HepG2 (cell line): ENCODE measurements at regions not wholly inside any gene's neighbourhood (a gene's known extent, or its start where the extent isn't known, plus 50 kb on each side); places are given as distances from the start of the nearest gene placed in this dataset.

ENCODE experiments used
- FOXK2 ChIP-seq: fragments of 450-650 bp; IDR thresholded peaks from 2 replicates; pipeline ENCODE4 v1.6.1; 2016
- GABPB1 ChIP-seq: IDR thresholded peaks from 2 replicates; pipeline ENCODE4 v1.6.1; 2016; ENCODE audit warnings: mild to moderate bottlenecking, missing genetic modification reagents, moderate library complexity, missing compliant biosample characterization
- GTF2F1 ChIP-seq: fragments of 150-350 bp; IDR thresholded peaks from 2 replicates; pipeline ENCODE4 v1.6.1; 2014; ENCODE audit warnings: low read length
- HDAC6 ChIP-seq: fragments of 200-600 bp; sonication (generic); IDR thresholded peaks from 2 replicates; pipeline ENCODE4 v1.7.0; 2017; ENCODE audit warnings: mild to moderate bottlenecking, antibody characterized with exemption, low read length, low read depth
- HES4 ChIP-seq: sonication (generic); formaldehyde crosslinking; IDR thresholded peaks from 2 replicates; pipeline ENCODE4 v1.9.0; 2021; ENCODE audit warnings: mild to moderate bottlenecking, missing genetic modification reagents, borderline replicate concordance
- HOXA7 ChIP-seq: sonication (generic); formaldehyde crosslinking; IDR thresholded peaks from 2 replicates; pipeline ENCODE4 v1.8.1; 2022; ENCODE audit warnings: mild to moderate bottlenecking, missing genetic modification reagents, moderate library complexity
- JDP2 ChIP-seq: sonication (generic); formaldehyde crosslinking; IDR thresholded peaks from 2 replicates; pipeline ENCODE4 v1.8.1; 2022; ENCODE audit warnings: missing genetic modification reagents, borderline replicate concordance
- MATR3 ChIP-seq: sonication (generic); formaldehyde crosslinking; IDR thresholded peaks from 2 replicates; pipeline ENCODE4 v1.4.0; 2020; ENCODE audit warnings: missing genetic modification reagents
- MIER3 ChIP-seq: IDR thresholded peaks from 2 replicates; pipeline ENCODE4 v1.6.1; 2016; ENCODE audit warnings: missing compliant biosample characterization, borderline replicate concordance
- MTF1 ChIP-seq: sonication (generic); formaldehyde crosslinking; IDR thresholded peaks from 2 replicates; pipeline ENCODE4 v1.5.0; 2020; ENCODE audit warnings: missing genetic modification reagents
- NRL ChIP-seq: sonication (generic); formaldehyde crosslinking; IDR thresholded peaks from 2 replicates; pipeline ENCODE4 v1.5.0; 2020; ENCODE audit warnings: missing genetic modification reagents, mild to moderate bottlenecking, moderate library complexity, borderline replicate concordance
- POLR2AphosphoS2 ChIP-seq: IDR thresholded peaks from 2 replicates; pipeline ENCODE4 v1.6.1; 2011; ENCODE audit warnings: low read depth, low read length, improper control_type of control experiment
- SNRNP70 ChIP-seq: fragments of 200-400 bp; formaldehyde crosslinking; IDR thresholded peaks from 2 replicates; pipeline ENCODE4 v1.6.1; 2017; ENCODE audit warnings: mild to moderate bottlenecking, low read depth, low read length, moderate library complexity
- STAT5B ChIP-seq: sonication (generic); formaldehyde crosslinking; IDR thresholded peaks from 2 replicates; pipeline ENCODE4 v1.4.0; 2020; ENCODE audit warnings: missing genetic modification reagents
- ZBTB8A ChIP-seq: sonication (generic); formaldehyde crosslinking; IDR thresholded peaks from 2 replicates; pipeline ENCODE4 v1.4.0; 2020; ENCODE audit warnings: mild to moderate bottlenecking, low read depth, missing genetic modification reagents, borderline replicate concordance
- ZNF354B ChIP-seq: sonication (generic); formaldehyde crosslinking; IDR thresholded peaks from 2 replicates; pipeline ENCODE4 v1.8.0; 2022; ENCODE audit warnings: mild to moderate bottlenecking, missing genetic modification reagents
- ZNF556 ChIP-seq: sonication (generic); formaldehyde crosslinking; IDR thresholded peaks from 2 replicates; pipeline ENCODE4 v1.4.0; 2020; ENCODE audit warnings: mild to moderate bottlenecking, missing genetic modification reagents, borderline replicate concordance
- ZNF788 ChIP-seq: sonication (generic); formaldehyde crosslinking; IDR thresholded peaks from 2 replicates; pipeline ENCODE4 v1.5.0; 2020; ENCODE audit warnings: mild to moderate bottlenecking, missing genetic modification reagents, borderline replicate concordance
- ZNF790 ChIP-seq: sonication (generic); formaldehyde crosslinking; IDR thresholded peaks from 2 replicates; pipeline ENCODE4 v1.8.0; 2022; ENCODE audit warnings: missing genetic modification reagents, mild to moderate bottlenecking, borderline replicate concordance
- TF ChIP-seq, protein P1 (sequence below): sonication (generic); formaldehyde crosslinking; IDR thresholded peaks from 2 replicates; pipeline ENCODE4 v1.4.0; 2020; ENCODE audit warnings: mild to moderate bottlenecking, missing genetic modification reagents
- TF ChIP-seq, protein P2 (sequence below): conservative IDR thresholded peaks from 2 replicates; pipeline ENCODE4 v1.6.1; 2018; ENCODE audit warnings: missing genetic modification reagents
- TF ChIP-seq, protein P3 (sequence below): sonication (generic); formaldehyde crosslinking; IDR thresholded peaks from 2 replicates; pipeline ENCODE4 v1.4.0; 2020; ENCODE audit warnings: missing genetic modification reagents
- TF ChIP-seq, protein P4 (sequence below): sonication (generic); formaldehyde crosslinking; IDR thresholded peaks from 2 replicates; pipeline ENCODE4 v1.8.1; 2022; ENCODE audit warnings: mild to moderate bottlenecking, missing genetic modification reagents
- TF ChIP-seq, protein P5 (sequence below): sonication (generic); formaldehyde crosslinking; conservative IDR thresholded peaks from 2 replicates; pipeline ENCODE4 v1.4.0; 2020; ENCODE audit warnings: missing genetic modification reagents
- TF ChIP-seq, protein P6 (sequence below), 2 experiments: fragments of 450-650 bp in 1 of 2; sonication (generic) in 1 of 2; formaldehyde crosslinking; IDR thresholded peaks; 2 replicates each; pipeline versions ENCODE4 v1.5.0 to v1.8.0; 2020 to 2022; ENCODE audit warnings: mild to moderate bottlenecking in 1 of 2, missing genetic modification reagents in 1 of 2

DNA sequence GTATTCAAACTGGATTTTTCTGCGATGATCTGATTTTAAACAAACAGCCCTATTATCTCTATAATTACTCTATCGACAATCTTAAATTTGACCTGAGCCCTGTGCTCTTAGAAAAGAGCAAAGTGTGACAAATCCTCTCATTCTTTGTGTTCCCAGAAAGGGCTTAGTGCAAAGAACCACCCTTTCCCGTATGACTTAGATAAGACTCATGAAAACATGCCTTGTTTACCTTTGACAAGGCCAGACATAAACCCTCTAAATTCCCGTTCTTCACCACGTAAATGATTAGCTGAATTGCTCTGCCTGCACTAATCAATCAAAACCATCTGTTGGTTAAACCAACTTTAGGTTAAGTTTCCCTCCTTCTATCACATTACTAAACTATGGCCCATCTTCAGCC, 285.7 kb upstream of the SEL1L start (continued):
- TF ChIP-seq FOXK2 = 0 out of 2 replicates have a peak, but pooled peaks have one; percentile 11
- TF ChIP-seq, protein P1, sequence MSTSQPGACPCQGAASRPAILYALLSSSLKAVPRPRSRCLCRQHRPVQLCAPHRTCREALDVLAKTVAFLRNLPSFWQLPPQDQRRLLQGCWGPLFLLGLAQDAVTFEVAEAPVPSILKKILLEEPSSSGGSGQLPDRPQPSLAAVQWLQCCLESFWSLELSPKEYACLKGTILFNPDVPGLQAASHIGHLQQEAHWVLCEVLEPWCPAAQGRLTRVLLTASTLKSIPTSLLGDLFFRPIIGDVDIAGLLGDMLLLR (CRISPR knock-in tag) = no peak
- TF ChIP-seq MIER3 = no peak
- TF ChIP-seq, protein P2, sequence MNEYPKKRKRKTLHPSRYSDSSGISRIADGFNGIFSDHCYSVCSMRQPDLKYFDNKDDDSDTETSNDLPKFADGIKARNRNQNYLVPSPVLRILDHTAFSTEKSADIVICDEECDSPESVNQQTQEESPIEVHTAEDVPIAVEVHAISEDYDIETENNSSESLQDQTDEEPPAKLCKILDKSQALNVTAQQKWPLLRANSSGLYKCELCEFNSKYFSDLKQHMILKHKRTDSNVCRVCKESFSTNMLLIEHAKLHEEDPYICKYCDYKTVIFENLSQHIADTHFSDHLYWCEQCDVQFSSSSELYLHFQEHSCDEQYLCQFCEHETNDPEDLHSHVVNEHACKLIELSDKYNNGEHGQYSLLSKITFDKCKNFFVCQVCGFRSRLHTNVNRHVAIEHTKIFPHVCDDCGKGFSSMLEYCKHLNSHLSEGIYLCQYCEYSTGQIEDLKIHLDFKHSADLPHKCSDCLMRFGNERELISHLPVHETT (CRISPR knock-in tag) = no peak
- TF ChIP-seq, protein P3, sequence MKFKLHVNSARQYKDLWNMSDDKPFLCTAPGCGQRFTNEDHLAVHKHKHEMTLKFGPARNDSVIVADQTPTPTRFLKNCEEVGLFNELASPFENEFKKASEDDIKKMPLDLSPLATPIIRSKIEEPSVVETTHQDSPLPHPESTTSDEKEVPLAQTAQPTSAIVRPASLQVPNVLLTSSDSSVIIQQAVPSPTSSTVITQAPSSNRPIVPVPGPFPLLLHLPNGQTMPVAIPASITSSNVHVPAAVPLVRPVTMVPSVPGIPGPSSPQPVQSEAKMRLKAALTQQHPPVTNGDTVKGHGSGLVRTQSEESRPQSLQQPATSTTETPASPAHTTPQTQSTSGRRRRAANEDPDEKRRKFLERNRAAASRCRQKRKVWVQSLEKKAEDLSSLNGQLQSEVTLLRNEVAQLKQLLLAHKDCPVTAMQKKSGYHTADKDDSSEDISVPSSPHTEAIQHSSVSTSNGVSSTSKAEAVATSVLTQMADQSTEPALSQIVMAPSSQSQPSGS = no peak
- TF ChIP-seq STAT5B (CRISPR knock-in tag) = no peak
- TF ChIP-seq POLR2AphosphoS2 = no peak
- no peak for TF ChIP-seq JDP2
- TF ChIP-seq ZNF790 (CRISPR knock-in tag) = no peak
- no peak for TF ChIP-seq ZBTB8A (CRISPR knock-in tag)
- TF ChIP-seq MTF1 (CRISPR knock-in tag) = no peak
- no peak for TF ChIP-seq GTF2F1
- TF ChIP-seq ZNF556 (CRISPR knock-in tag) = no peak
- TF ChIP-seq, protein P4, sequence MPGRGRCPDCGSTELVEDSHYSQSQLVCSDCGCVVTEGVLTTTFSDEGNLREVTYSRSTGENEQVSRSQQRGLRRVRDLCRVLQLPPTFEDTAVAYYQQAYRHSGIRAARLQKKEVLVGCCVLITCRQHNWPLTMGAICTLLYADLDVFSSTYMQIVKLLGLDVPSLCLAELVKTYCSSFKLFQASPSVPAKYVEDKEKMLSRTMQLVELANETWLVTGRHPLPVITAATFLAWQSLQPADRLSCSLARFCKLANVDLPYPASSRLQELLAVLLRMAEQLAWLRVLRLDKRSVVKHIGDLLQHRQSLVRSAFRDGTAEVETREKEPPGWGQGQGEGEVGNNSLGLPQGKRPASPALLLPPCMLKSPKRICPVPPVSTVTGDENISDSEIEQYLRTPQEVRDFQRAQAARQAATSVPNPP (CRISPR knock-in tag) = no peak
- no peak for TF ChIP-seq MATR3
- TF ChIP-seq NRL = no peak
- no peak for TF ChIP-seq ZNF788 (CRISPR knock-in tag)
- TF ChIP-seq ZNF354B (CRISPR knock-in tag) = no peak
- TF ChIP-seq GABPB1 (CRISPR knock-in tag) = no peak
- no peak for TF ChIP-seq HDAC6
- TF ChIP-seq, protein P5, sequence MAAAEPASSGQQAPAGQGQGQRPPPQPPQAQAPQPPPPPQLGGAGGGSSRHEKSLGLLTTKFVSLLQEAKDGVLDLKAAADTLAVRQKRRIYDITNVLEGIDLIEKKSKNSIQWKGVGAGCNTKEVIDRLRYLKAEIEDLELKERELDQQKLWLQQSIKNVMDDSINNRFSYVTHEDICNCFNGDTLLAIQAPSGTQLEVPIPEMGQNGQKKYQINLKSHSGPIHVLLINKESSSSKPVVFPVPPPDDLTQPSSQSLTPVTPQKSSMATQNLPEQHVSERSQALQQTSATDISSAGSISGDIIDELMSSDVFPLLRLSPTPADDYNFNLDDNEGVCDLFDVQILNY (CRISPR knock-in tag) = no peak
- no peak for TF ChIP-seq SNRNP70
- TF ChIP-seq, protein P6, sequence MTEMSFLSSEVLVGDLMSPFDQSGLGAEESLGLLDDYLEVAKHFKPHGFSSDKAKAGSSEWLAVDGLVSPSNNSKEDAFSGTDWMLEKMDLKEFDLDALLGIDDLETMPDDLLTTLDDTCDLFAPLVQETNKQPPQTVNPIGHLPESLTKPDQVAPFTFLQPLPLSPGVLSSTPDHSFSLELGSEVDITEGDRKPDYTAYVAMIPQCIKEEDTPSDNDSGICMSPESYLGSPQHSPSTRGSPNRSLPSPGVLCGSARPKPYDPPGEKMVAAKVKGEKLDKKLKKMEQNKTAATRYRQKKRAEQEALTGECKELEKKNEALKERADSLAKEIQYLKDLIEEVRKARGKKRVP (CRISPR knock-in tag; IDR thresholded peaks at IDR 0.05) = no peak
- TF ChIP-seq HES4 (CRISPR knock-in tag) = no peak
- no peak for TF ChIP-seq HOXA7 (CRISPR knock-in tag)
